ENCODE measurements at regions not wholly inside any gene's neighbourhood (a gene's known extent, or its start where the extent isn't known, plus 50 kb on each side); places are given as distances from the start of the nearest gene placed in this dataset.

GRCh38 chr6:10128721-10129120 is 286.2 kb downstream of the TFAP2A start:
- TF ChIP-seq CTCF (conservative IDR thresholded peaks at IDR 0.05; ENCODE audit: low read length): no peak
- no peak for DNase-seq (ENCODE audit: low read depth)
- no peak overlapping the region for H3K4me3 ChIP-seq (ENCODE audit: low read length)

GRCh38 chr6:10122164-10122563 is 292.7 kb downstream of the TFAP2A start:
- no peak for TF ChIP-seq CTCF (conservative IDR thresholded peaks at IDR 0.05; ENCODE audit: low read length)
- no peak overlapping the region for H3K4me3 ChIP-seq (ENCODE audit: low read length)
- no peak for DNase-seq (ENCODE audit: low read depth)

GRCh38 chr6:10112871-10113549 is 301.9 kb downstream of the TFAP2A start:
- DNase-seq (ENCODE audit: low read depth): no peak
- no peak overlapping the region for H3K4me3 ChIP-seq (ENCODE audit: low read length)
- no peak for TF ChIP-seq CTCF (conservative IDR thresholded peaks at IDR 0.05; ENCODE audit: low read length)

- TF ChIP-seq CTCF (conservative IDR thresholded peaks at IDR 0.05; ENCODE audit: low read length): no peak
- no peak overlapping the region for H3K4me3 ChIP-seq (ENCODE audit: low read length)
Observed at GRCh38 chr6:10111975-10112374, 302.9 kb downstream of the TFAP2A start.

GRCh38 chr6:10101551-10102252 is 313.2 kb downstream of the TFAP2A start:
- H3K4me3 ChIP-seq (ENCODE audit: low read length): no peak overlapping the region
- no peak for TF ChIP-seq CTCF (conservative IDR thresholded peaks at IDR 0.05; ENCODE audit: low read length)
- no peak for DNase-seq (ENCODE audit: low read depth)

More at GRCh38 chr6:10111975-10112374, 302.9 kb downstream of the TFAP2A start:
- no peak for DNase-seq (ENCODE audit: low read depth)

GRCh38 chr6:10099529-10100140 is 315.2 kb downstream of the TFAP2A start:
- no peak for TF ChIP-seq CTCF (conservative IDR thresholded peaks at IDR 0.05; ENCODE audit: low read length)
- no peak for DNase-seq (ENCODE audit: low read depth)
- H3K4me3 ChIP-seq (ENCODE audit: low read length): no peak overlapping the region

Data from AG10803 (cell line).